ENCODE measurements at regions not wholly inside any gene's neighbourhood (a gene's known extent, or its start where the extent isn't known, plus 50 kb on each side); places are given as distances from the start of the nearest gene placed in this dataset.

GRCh38 chr6:14871221-14871620, 374.6 kb upstream of the JARID2 start:
- Histone ChIP-seq H3K27me3 (no peaks in the 10 kb centered on the region), H3K9me3 (no peaks in the 10 kb centered on the region), H3K36me3 (no peaks in the 10 kb centered on the region), H3K4me1 (peaks cover 0 to under 1% (median 0%) of the 10 kb centered on the region in 4 donors), H3K27ac (no peak overlapping the region), H3K4me3 (no peak overlapping the region)
- ATAC-seq (ENCODE audit: low FRiP score in 2 of 2), result peak in 1 of 2 donors; percentile 51
- DNase-seq, result no peak
- no peak for TF ChIP-seq CTCF (IDR thresholded peaks at IDR 0.05)
- peak in 1 of 2 donors; percentile 10 for TF ChIP-seq POLR2AphosphoS5 (IDR thresholded peaks at IDR 0.05)
- 61 to 75% methylated on average over 5 of the region's 5 CpGs for WGBS, 2 donors

- Histone ChIP-seq H3K27me3 (no peaks in the 10 kb centered on the region), H3K27ac (no peak overlapping the region), H3K4me3 (no peak overlapping the region), H3K4me1 (peaks cover 0 to 9% (median 2%) of the 10 kb centered on the region in 4 donors), H3K36me3 (no peaks in the 10 kb centered on the region), H3K9me3 (no peaks in the 10 kb centered on the region)
- 76 to 81% methylated on average over 2 of the region's 2 CpGs for WGBS, 2 donors
- ATAC-seq (ENCODE audit: low FRiP score in 2 of 2), result no peak
- DNase-seq, result no peak
- TF ChIP-seq EP300 (IDR thresholded peaks at IDR 0.05) (no peak), POLR2AphosphoS5 (IDR thresholded peaks at IDR 0.05) (no peak), POLR2A (IDR thresholded peaks at IDR 0.05) (no peak), CTCF (IDR thresholded peaks at IDR 0.05) (no peak)
Observed at GRCh38 chr6:14873101-14873500, 372.8 kb upstream of the JARID2 start.

- TF ChIP-seq CTCF (IDR thresholded peaks at IDR 0.05) (no peak), POLR2AphosphoS5 (IDR thresholded peaks at IDR 0.05) (no peak), EP300 (IDR thresholded peaks at IDR 0.05) (no peak), POLR2A (IDR thresholded peaks at IDR 0.05) (no peak)
- 78 to 88% methylated on average over 3 of the region's 3 CpGs for WGBS, 2 donors
- H3K4me1 ChIP-seq, result peaks cover 0 to 9% (median 2%) of the 10 kb centered on the region in 4 donors
- ATAC-seq (ENCODE audit: low FRiP score in 2 of 2) (no peak), DNase-seq (no peak)
- no peak overlapping the region for H3K4me3 ChIP-seq
- no peaks in the 10 kb centered on the region for H3K9me3 ChIP-seq
- H3K27ac ChIP-seq, result no peak overlapping the region
- H3K36me3 ChIP-seq, result no peaks in the 10 kb centered on the region
- no peaks in the 10 kb centered on the region for H3K27me3 ChIP-seq
Observed at GRCh38 chr6:14873781-14874441, 372.0 kb upstream of the JARID2 start.

- 83% methylated on average over 3 to 4 of the region's 4 CpGs for WGBS, 2 donors
- no peak for TF ChIP-seq POLR2A (IDR thresholded peaks at IDR 0.05)
- no peak for TF ChIP-seq POLR2AphosphoS5 (IDR thresholded peaks at IDR 0.05)
- no peak for TF ChIP-seq CTCF (IDR thresholded peaks at IDR 0.05)
- TF ChIP-seq EP300 (IDR thresholded peaks at IDR 0.05), result no peak
- H3K4me3 ChIP-seq, result no peak overlapping the region
- DNase-seq (no peak), ATAC-seq (ENCODE audit: low FRiP score in 2 of 2) (no peak)
- no peaks in the 10 kb centered on the region for H3K9me3 ChIP-seq
- no peaks in the 10 kb centered on the region for H3K27me3 ChIP-seq
- no peaks in the 10 kb centered on the region for H3K36me3 ChIP-seq
- no peak overlapping the region for H3K27ac ChIP-seq
- peaks cover 0 to 10% (median 3%) of the 10 kb centered on the region in 4 donors for H3K4me1 ChIP-seq
Observed at GRCh38 chr6:14874975-14875480, 370.8 kb upstream of the JARID2 start.

Data from upper lobe of left lung (tissue), 6 donors.